ENCODE measurements at regions not wholly inside any gene's neighbourhood (a gene's known extent, or its start where the extent isn't known, plus 50 kb on each side); places are given as distances from the start of the nearest gene placed in this dataset.

DNA sequence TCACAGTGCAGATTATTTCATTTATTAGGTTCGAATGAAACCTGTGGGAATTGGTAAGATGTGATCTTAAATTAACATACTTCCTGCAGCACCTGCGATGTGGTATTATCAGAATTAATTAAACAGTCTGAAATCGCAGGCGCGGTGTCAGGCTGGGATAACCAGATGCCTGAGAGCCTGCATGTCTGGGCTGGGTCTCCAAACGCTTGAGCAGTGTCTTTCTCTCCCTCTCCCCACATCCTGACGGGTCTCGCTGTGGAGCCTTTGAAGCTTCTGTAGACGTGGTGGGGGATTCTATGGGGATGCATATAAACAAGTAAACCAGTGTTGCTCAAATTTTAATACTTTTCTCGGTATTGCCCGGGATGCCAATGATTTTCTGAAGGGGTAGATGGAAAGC lies 366.2 kb upstream of the SPRED2 start:
- TF ChIP-seq, protein P1, sequence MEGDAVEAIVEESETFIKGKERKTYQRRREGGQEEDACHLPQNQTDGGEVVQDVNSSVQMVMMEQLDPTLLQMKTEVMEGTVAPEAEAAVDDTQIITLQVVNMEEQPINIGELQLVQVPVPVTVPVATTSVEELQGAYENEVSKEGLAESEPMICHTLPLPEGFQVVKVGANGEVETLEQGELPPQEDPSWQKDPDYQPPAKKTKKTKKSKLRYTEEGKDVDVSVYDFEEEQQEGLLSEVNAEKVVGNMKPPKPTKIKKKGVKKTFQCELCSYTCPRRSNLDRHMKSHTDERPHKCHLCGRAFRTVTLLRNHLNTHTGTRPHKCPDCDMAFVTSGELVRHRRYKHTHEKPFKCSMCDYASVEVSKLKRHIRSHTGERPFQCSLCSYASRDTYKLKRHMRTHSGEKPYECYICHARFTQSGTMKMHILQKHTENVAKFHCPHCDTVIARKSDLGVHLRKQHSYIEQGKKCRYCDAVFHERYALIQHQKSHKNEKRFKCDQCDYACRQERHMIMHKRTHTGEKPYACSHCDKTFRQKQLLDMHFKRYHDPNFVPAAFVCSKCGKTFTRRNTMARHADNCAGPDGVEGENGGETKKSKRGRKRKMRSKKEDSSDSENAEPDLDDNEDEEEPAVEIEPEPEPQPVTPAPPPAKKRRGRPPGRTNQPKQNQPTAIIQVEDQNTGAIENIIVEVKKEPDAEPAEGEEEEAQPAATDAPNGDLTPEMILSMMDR (conservative IDR thresholded peaks at IDR 0.05), result no peak
- TF ChIP-seq ZFX (IDR thresholded peaks at IDR 0.05), result no peak

All from C4-2B (cell line).